Kidney glomerular epithelial cell (primary cell): ENCODE measurements at regions not wholly inside any gene's neighbourhood (a gene's known extent, or its start where the extent isn't known, plus 50 kb on each side); places are given as distances from the start of the nearest gene placed in this dataset.
"Not testable (repeated sequence)": the region's sequence is repeated elsewhere in the genome, so short reads cannot be mapped to it uniquely, and the experiment has no call there.

Source experiments
- DNase-seq: peaks from one replicate; lab custom pipeline; 2025; lab: John Stamatoyannopoulos, UW

- DNase-seq = no peak
Observed at GRCh38 chr2:11072550-11072949, 82.7 kb upstream of the SLC66A3 start.

- DNase-seq = no peak
Observed at GRCh38 chr2:11073251-11073650, 82.0 kb upstream of the SLC66A3 start.

GRCh38 chr2:11073776-11074175, 81.5 kb upstream of the SLC66A3 start:
- DNase-seq = no peak

- DNase-seq = no peak
Observed at GRCh38 chr2:11074246-11074820, 80.9 kb upstream of the SLC66A3 start.

- no peak for DNase-seq
Observed at GRCh38 chr2:11075221-11075620, 80.0 kb upstream of the SLC66A3 start.

- DNase-seq = no peak
Observed at GRCh38 chr2:11077411-11077810, 77.9 kb upstream of the SLC66A3 start.

GRCh38 chr2:11079136-11079824, 76.0 kb upstream of the SLC66A3 start:
- DNase-seq = no peak

GRCh38 chr2:11080253-11081115, 74.8 kb upstream of the SLC66A3 start:
- no peak for DNase-seq

GRCh38 chr2:11082880-11083279, 72.4 kb upstream of the SLC66A3 start:
- DNase-seq = no peak

GRCh38 chr2:11088821-11089220, 66.4 kb upstream of the SLC66A3 start:
- not testable (repeated sequence) for DNase-seq

- no peak for DNase-seq
Observed at GRCh38 chr2:11090187-11090586, 65.1 kb upstream of the SLC66A3 start.

- no peak for DNase-seq
Observed at GRCh38 chr2:11092701-11093335, 62.4 kb upstream of the SLC66A3 start.

GRCh38 chr2:11093467-11093866, 61.8 kb upstream of the SLC66A3 start:
- DNase-seq = no peak

GRCh38 chr2:11094021-11094810, 61.1 kb upstream of the SLC66A3 start:
- DNase-seq = no peak

- no peak for DNase-seq
Observed at GRCh38 chr2:11096591-11096990, 58.7 kb upstream of the SLC66A3 start.

GRCh38 chr2:11097038-11097720, 58.1 kb upstream of the SLC66A3 start:
- peak; percentile 85 for DNase-seq

- no peak for DNase-seq
Observed at GRCh38 chr2:11097854-11098387, 57.3 kb upstream of the SLC66A3 start.

GRCh38 chr2:11099122-11100065, 55.9 kb upstream of the SLC66A3 start:
- no peak for DNase-seq

- no peak for DNase-seq
Observed at GRCh38 chr2:11100130-11100529, 55.1 kb upstream of the SLC66A3 start.

- no peak for DNase-seq
Observed at GRCh38 chr2:11100976-11101375, 54.3 kb upstream of the SLC66A3 start.
